ENCODE measurements at regions not wholly inside any gene's neighbourhood (a gene's known extent, or its start where the extent isn't known, plus 50 kb on each side); places are given as distances from the start of the nearest gene placed in this dataset.
"Not testable (repeated sequence)": the region's sequence is repeated elsewhere in the genome, so short reads cannot be mapped to it uniquely, and the experiment has no call there.

- peak; percentile 25 for DNase-seq (ENCODE audit: low read depth)
Observed at GRCh38 chr16:46387720-46388119, 233.5 kb downstream of the SHCBP1 start.

GRCh38 chr16:46386805-46387620 lies 234.2 kb downstream of the SHCBP1 start:
- DNase-seq (ENCODE audit: low read depth), result not testable (repeated sequence)

GRCh38 chr16:46386110-46386771 lies 234.9 kb downstream of the SHCBP1 start:
- not testable (repeated sequence) for DNase-seq (ENCODE audit: low read depth)

- DNase-seq (ENCODE audit: low read depth), result not testable (repeated sequence)
Observed at GRCh38 chr16:46384285-46385061, 236.7 kb downstream of the SHCBP1 start.

- not testable (repeated sequence) for DNase-seq (ENCODE audit: low read depth)
Observed at GRCh38 chr16:46383581-46383980, 237.6 kb downstream of the SHCBP1 start.

GRCh38 chr16:46382791-46383541 lies 238.2 kb downstream of the SHCBP1 start:
- DNase-seq (ENCODE audit: low read depth), result not testable (repeated sequence)

GRCh38 chr16:46382079-46382478 lies 239.1 kb downstream of the SHCBP1 start:
- not testable (repeated sequence) for DNase-seq (ENCODE audit: low read depth)

GRCh38 chr16:46381344-46381743 lies 239.8 kb downstream of the SHCBP1 start:
- not testable (repeated sequence) for DNase-seq (ENCODE audit: low read depth)

All from activated T-helper 1 cell treated with Interleukin-2 at 50 U/mL for 16 hours (primary cell).